Ishikawa (cell line): ENCODE measurements at regions not wholly inside any gene's neighbourhood (a gene's known extent, or its start where the extent isn't known, plus 50 kb on each side); places are given as distances from the start of the nearest gene placed in this dataset.

Experiments
- CEBPB ChIP-seq: IDR thresholded peaks from 2 replicates; pipeline ENCODE4 v1.6.1; 2012
- CREB1 ChIP-seq: IDR thresholded peaks from 2 replicates; pipeline ENCODE4 v1.6.1; 2012; ENCODE audit warnings: low read depth
- EGR1 ChIP-seq: IDR thresholded peaks from 2 replicates; pipeline ENCODE4 v1.6.1; 2012
- EP300 ChIP-seq: IDR thresholded peaks from 2 replicates; pipeline ENCODE4 v1.6.1; 2012; ENCODE audit warnings: borderline replicate concordance
- FOXM1 ChIP-seq: IDR thresholded peaks from 2 replicates; pipeline ENCODE4 v1.6.1; 2012; ENCODE audit warnings: low read depth, borderline replicate concordance
- MAX ChIP-seq: IDR thresholded peaks from 2 replicates; pipeline ENCODE4 v1.6.1; 2012
- NFIC ChIP-seq: IDR thresholded peaks from 2 replicates; pipeline ENCODE4 v1.6.1; 2012
- RAD21 ChIP-seq: IDR thresholded peaks from 2 replicates; pipeline ENCODE4 v1.6.1; 2012; ENCODE audit warnings: low read depth
- REST ChIP-seq: IDR thresholded peaks from 2 replicates; pipeline ENCODE4 v1.6.1; 2012; ENCODE audit warnings: low read depth, mild to moderate bottlenecking
- TAF1 ChIP-seq: IDR thresholded peaks from 2 replicates; pipeline ENCODE4 v1.6.1; 2012; ENCODE audit warnings: low read depth, mild to moderate bottlenecking
- TCF12 ChIP-seq: IDR thresholded peaks from 2 replicates; pipeline ENCODE4 v1.6.1; 2012; ENCODE audit warnings: low read depth
- TEAD4 ChIP-seq: IDR thresholded peaks from 2 replicates; pipeline ENCODE4 v1.6.1; 2012
- YY1 ChIP-seq: IDR thresholded peaks from 2 replicates; pipeline ENCODE4 v1.6.1; 2012; ENCODE audit warnings: low read depth
- ZBTB7A ChIP-seq: IDR thresholded peaks from 2 replicates; pipeline ENCODE4 v1.6.1; 2012; ENCODE audit warnings: low read depth
- TF ChIP-seq, protein P1 (sequence below): IDR thresholded peaks from 2 replicates; pipeline ENCODE4 v1.6.1; 2012

DNA sequence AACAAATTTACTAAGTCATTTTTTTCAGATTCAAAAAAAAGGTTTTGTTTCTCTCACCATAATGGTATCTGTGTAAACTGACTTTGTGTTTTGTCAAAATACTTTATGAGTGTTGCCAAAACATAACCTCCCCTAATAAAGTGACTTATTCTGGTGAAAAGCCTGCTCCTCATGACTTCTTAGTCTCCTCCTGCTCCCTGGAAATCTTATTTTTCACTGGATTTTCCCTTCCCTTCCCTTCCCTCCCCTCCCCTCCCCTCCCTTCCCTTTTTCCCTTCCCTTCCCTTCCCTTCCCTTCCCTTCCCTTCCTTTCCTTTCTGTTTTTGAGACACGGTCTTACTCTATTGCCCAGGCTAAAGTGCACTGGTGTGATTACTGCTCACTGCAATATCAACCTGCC, 650.1 kb upstream of the GHITM start:
- no peak for TF ChIP-seq RAD21
- TF ChIP-seq CREB1, result no peak
- TF ChIP-seq, protein P1, sequence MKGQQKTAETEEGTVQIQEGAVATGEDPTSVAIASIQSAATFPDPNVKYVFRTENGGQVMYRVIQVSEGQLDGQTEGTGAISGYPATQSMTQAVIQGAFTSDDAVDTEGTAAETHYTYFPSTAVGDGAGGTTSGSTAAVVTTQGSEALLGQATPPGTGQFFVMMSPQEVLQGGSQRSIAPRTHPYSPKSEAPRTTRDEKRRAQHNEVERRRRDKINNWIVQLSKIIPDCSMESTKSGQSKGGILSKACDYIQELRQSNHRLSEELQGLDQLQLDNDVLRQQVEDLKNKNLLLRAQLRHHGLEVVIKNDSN, result no peak
- TF ChIP-seq TAF1, result no peak
- TF ChIP-seq TEAD4, result no peak
- TF ChIP-seq REST, result no peak
- TF ChIP-seq EGR1, result no peak

GRCh38 chr10:83492004-83492403, 647.3 kb upstream of the GHITM start:
- TF ChIP-seq NFIC, result no peak
- no peak for TF ChIP-seq ZBTB7A
- no peak for TF ChIP-seq TCF12
- no peak for TF ChIP-seq CREB1

DNA sequence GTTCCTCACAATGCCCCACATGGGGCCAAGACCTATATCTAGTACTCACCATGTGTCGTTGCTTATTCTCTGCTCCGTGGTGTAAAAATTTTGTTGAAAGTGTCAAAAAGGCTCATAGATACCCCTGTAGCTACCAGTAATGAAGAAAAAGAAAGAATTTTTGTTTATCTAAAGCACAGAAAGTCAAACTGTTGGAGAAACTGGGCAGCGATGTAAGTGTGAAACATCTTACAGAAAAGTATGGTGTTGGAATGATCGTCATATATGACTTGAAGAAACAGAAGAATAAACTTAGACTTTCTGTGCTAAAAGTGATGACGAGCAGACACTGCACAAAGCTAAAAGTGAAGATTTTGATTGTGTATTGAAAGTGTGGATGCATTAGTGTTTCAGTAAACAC, 626.6 kb upstream of the GHITM start:
- TF ChIP-seq CEBPB (no peak), RAD21 (no peak), YY1 (no peak), TEAD4 (no peak), MAX (no peak), EP300 (no peak), REST (no peak), NFIC (no peak), TCF12 (no peak), ZBTB7A (no peak), FOXM1 (no peak)

DNA sequence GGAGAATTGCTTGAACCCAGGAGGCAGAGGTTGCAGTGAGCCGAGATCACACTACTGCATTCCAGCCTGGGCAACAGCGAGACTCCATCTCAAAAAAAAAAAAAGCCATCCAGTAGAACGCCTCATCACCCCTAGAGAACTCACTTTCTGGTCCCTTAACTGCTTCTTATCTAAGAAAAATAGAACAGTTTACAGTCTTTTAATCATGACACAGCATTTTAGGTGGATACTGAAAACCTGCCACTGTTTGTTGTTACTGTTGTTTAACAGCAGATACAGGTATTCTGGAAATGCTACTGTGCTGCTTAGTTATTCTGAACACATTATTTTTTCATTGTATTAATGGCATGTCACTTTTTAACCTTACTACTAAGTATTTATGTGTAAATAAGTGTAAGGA, 624.3 kb upstream of the GHITM start:
- TF ChIP-seq TCF12 (no peak), YY1 (no peak)

DNA sequence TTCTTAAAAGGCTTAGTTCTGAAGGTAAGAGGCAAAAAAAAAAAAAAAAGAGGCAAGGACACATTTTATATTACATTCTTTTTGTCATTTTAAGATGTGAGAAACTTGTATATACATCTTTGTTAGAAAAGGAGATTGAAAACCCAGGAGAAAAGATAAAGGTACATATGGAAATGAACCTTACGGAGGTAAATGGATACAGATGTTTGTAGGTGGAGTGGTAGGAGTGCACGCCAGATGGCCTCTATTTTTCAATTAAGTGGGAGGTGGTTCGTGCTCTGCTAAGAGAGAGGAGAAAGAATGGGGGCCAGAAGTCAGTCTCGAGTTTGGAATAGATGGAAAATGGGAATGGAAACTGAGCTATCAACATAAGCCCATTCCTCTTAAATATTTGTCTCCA, 622.5 kb upstream of the GHITM start:
- TF ChIP-seq REST, result no peak
- no peak for TF ChIP-seq EGR1
- TF ChIP-seq FOXM1, result no peak
- TF ChIP-seq NFIC, result no peak
- TF ChIP-seq CREB1, result no peak
- no peak for TF ChIP-seq RAD21
- TF ChIP-seq EP300, result no peak
- TF ChIP-seq CEBPB, result no peak
- no peak for TF ChIP-seq TCF12
- no peak for TF ChIP-seq YY1
- TF ChIP-seq, protein P1, result no peak
- no peak for TF ChIP-seq MAX
- no peak for TF ChIP-seq ZBTB7A
- no peak for TF ChIP-seq TAF1
- no peak for TF ChIP-seq TEAD4
